ENCODE measurements at regions not wholly inside any gene's neighbourhood (a gene's known extent, or its start where the extent isn't known, plus 50 kb on each side); places are given as distances from the start of the nearest gene placed in this dataset.
A peak's percentile ranks its signal among the peaks of the same experiment; 100 is the strongest.
"Not testable (repeated sequence)": the region's sequence is repeated elsewhere in the genome, so short reads cannot be mapped to it uniquely, and the experiment has no call there.

DNA sequence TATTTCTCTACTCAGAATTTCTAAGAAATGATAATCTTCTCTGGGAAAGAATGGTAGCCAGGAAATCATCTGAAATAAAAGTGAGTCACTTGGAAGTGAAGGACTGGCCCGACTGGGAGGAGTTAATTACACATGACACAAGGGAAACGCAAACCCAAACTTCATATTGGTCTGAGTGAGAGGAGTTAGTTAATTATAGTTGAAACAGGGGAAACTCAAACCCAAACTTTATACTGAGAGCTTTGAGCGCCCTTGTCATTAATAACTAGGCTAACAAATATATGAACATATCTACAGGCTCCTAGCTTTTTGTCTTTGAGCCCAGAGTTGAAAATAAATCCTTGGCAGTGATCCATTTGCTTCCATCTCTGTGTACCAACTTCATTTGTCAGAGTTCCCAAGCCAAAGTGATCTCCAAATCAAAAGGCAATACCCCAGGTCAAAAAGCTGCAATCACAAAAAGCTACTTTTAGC lies 187.8 kb upstream of the COL3A1 start:
- H3K4me1 ChIP-seq, result peaks cover 0 to 5% of the 10 kb centered on the region in 2 donors
- H3K36me3 ChIP-seq, result no peaks in the 10 kb centered on the region
- no peaks in the 10 kb centered on the region for H3K9me3 ChIP-seq
- intact Hi-C loops (cut with DNase I; ENCODE audit: low total_unique reads), result loop anchor here (10.0 kb wide), 1 partner anchor 188 kb away; the partner anchor contains the start of gene COL3A1
- H3K4me3 ChIP-seq, result peak overlapping the region in 1 of 2 donors; percentile 26
- TF ChIP-seq CTCF (IDR thresholded peaks at IDR 0.05) (no peak), POLR2A (IDR thresholded peaks at IDR 0.05) (no peak)
- H3K27ac ChIP-seq, result peak overlapping the region; percentile 87 to 93
- peak; percentile 22 to 41 for DNase-seq
- no peaks in the 10 kb centered on the region for H3K27me3 ChIP-seq

DNA sequence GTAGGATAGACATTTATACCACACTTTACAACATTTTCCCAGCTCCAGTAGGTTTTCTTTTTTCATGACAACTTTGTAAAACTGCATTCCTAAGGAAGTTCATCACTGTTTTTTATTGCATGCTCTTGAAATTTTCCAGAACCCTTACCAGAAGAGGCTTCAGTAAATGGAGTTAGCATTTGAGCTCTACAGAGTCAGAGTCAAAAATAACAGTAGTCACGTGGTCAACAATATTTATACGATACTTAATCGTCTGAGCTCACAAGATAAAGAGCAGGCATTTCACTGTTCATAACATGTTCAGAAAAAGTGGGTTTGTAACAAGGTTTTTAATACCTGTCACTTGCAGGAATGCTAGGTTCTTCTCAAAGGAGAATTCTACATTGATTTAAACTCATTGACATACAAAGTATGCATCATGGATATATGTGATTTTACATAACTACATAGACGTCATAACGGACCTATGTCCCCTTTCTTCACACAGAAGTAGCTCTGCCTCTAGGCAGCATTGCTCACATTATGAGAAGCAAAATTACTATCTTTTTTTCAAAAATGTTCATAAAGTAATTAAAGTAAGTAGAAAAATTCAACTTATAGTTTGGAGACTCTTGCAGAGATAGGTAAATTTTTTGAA lies 187.0 kb upstream of the COL3A1 start:
- Histone ChIP-seq H3K4me3 (peak overlapping the region in 1 of 2 donors; percentile 26), H3K27me3 (no peaks in the 10 kb centered on the region), H3K27ac (peak overlapping the region; percentile 87 to 93), H3K9me3 (no peaks in the 10 kb centered on the region), H3K36me3 (no peaks in the 10 kb centered on the region), H3K4me1 (peaks cover 0 to 5% of the 10 kb centered on the region in 2 donors)
- TF ChIP-seq CTCF (IDR thresholded peaks at IDR 0.05), result peak in 1 of 4 experiments; percentile 6
- no peak for TF ChIP-seq POLR2A (IDR thresholded peaks at IDR 0.05)
- intact Hi-C loops (cut with DNase I; ENCODE audit: low total_unique reads), result loop anchor here (10.0 kb wide), 1 partner anchor 188 kb away; the partner anchor contains the start of gene COL3A1
- DNase-seq, result no peak

DNA sequence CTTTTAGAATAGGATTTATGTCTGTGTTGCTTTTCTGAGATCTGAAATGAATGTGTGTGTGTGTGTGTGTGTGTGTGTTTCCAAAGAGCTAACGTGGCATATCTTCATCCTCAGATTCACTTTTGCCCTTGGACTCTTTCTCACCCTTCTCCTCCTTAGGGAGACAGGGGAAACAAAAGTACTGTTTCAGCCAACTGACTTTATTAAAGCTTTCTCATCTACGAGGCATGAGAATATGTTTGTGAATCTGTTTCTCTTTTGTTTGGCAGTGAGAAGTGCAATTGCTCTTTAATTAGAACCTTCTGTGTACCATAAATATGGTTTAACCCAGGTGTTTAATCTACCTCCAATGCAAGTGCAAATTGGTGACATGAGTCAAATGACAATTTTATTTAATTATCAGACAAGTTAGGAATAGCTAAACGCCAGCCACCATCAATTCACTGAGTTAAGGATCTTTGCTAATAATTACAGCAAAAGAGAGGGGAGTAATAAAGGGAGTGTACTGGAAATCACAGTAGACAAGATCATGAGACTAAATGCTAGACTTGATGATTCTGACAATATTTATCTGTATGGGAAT lies 186.4 kb upstream of the COL3A1 start:
- H3K27me3 ChIP-seq, result no peaks in the 10 kb centered on the region
- H3K9me3 ChIP-seq, result no peaks in the 10 kb centered on the region
- peak overlapping the region; percentile 87 to 93 for H3K27ac ChIP-seq
- H3K4me1 ChIP-seq, result peaks cover 0 to 5% of the 10 kb centered on the region in 2 donors
- no peak for DNase-seq
- intact Hi-C loops (cut with DNase I; ENCODE audit: low total_unique reads), result loop anchor here (10.0 kb wide), 1 partner anchor 187 kb away; the partner anchor contains the start of gene COL3A1
- TF ChIP-seq POLR2A (IDR thresholded peaks at IDR 0.05) (no peak), CTCF (IDR thresholded peaks at IDR 0.05) (no peak)
- no peaks in the 10 kb centered on the region for H3K36me3 ChIP-seq
- peak overlapping the region in 1 of 2 donors; percentile 26 for H3K4me3 ChIP-seq

- DNase-seq, result peak; percentile 78 to 89
- H3K4me1 ChIP-seq, result peaks cover 0 to 5% of the 10 kb centered on the region in 2 donors
- intact Hi-C loops (cut with DNase I; ENCODE audit: low total_unique reads), result loop anchor here (10.0 kb wide), 1 partner anchor 186 kb away; the partner anchor contains the start of gene COL3A1
- no peaks in the 10 kb centered on the region for H3K9me3 ChIP-seq
- TF ChIP-seq POLR2A (IDR thresholded peaks at IDR 0.05) (no peak), CTCF (IDR thresholded peaks at IDR 0.05) (no peak)
- no peaks in the 10 kb centered on the region for H3K36me3 ChIP-seq
- H3K4me3 ChIP-seq, result no peak overlapping the region
- H3K27ac ChIP-seq, result peak overlapping the region; percentile 87 to 93
- H3K27me3 ChIP-seq, result no peaks in the 10 kb centered on the region
These were observed 185.6 kb upstream of the COL3A1 start for GRCh38 chr2:188788621-188789020.

- no peaks in the 10 kb centered on the region for H3K36me3 ChIP-seq
- DNase-seq, result no peak
- peak overlapping the region; percentile 46 to 93 for H3K27ac ChIP-seq
- no peak overlapping the region for H3K4me3 ChIP-seq
- intact Hi-C loops (cut with DNase I; ENCODE audit: low total_unique reads), result loop anchor here (10.0 kb wide), 1 partner anchor 185 kb away; the partner anchor contains the start of gene COL3A1
- peaks cover 0 to 5% of the 10 kb centered on the region in 2 donors for H3K4me1 ChIP-seq
- TF ChIP-seq CTCF (IDR thresholded peaks at IDR 0.05), result no peak
- H3K27me3 ChIP-seq, result no peaks in the 10 kb centered on the region
- no peaks in the 10 kb centered on the region for H3K9me3 ChIP-seq
These were observed 184.2 kb upstream of the COL3A1 start for GRCh38 chr2:188789951-188790350.

GRCh38 chr2:188794453-188794852 lies 179.7 kb upstream of the COL3A1 start:
- DNase-seq; H3K27me3 ChIP-seq; H3K9me3 ChIP-seq; H3K4me1 ChIP-seq; H3K27ac ChIP-seq; intact Hi-C loops (cut with DNase I; ENCODE audit: low total_unique reads); H3K4me3 ChIP-seq; H3K36me3 ChIP-seq: not testable (repeated sequence)
